ENCODE measurements at regions not wholly inside any gene's neighbourhood (a gene's known extent, or its start where the extent isn't known, plus 50 kb on each side); places are given as distances from the start of the nearest gene placed in this dataset.
"Not testable (repeated sequence)": the region's sequence is repeated elsewhere in the genome, so short reads cannot be mapped to it uniquely, and the experiment has no call there.

DNA sequence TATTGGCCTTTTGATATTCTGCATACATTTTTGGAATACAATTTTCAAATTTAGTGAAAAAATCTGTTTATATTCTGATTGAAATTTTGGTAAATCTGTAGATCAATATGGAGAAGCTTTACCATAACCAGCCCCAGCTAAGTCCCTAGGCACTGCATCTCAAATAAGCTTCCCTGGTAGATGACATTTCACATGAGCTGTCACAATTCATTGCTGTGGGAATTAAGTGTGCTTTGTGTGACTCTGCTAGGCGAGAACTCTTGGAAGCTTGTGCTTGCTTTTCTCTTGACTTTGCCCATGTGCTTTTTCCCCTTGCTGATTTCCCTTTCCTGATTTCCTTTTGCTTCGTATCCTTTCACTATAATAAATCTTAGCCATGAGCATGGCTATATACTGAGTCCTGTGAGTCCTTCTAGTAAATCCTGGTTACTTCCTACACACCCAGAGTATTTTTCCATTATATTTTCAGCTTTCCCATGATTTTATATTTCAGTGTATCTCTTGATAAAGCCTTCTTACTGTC, 166.5 kb upstream of the MMS22L start:
- in situ Hi-C loops (cut with MboI; ENCODE audit: low sequenced_read_pairs): no loop called here

DNA sequence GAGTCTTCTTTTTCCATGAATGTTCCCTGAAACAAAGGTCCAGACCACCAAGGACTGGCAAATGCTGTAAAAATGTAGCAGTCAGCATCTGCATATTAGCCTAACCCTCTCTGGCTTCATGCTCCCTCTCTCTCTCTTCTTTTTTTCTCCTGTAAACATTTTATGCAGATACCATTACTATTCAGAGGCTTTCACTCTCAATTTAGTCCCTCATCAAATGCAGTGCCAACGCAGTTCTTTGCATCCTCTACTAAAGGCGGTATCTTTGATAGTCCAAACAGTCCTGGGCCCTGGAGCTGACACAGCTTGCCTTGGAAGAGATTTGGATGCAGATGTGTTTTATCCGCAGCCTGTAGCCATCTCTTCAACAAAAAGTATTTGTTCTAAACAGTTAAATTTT, 167.1 kb upstream of the MMS22L start:
- in situ Hi-C loops (cut with MboI; ENCODE audit: low sequenced_read_pairs): no loop called here

DNA sequence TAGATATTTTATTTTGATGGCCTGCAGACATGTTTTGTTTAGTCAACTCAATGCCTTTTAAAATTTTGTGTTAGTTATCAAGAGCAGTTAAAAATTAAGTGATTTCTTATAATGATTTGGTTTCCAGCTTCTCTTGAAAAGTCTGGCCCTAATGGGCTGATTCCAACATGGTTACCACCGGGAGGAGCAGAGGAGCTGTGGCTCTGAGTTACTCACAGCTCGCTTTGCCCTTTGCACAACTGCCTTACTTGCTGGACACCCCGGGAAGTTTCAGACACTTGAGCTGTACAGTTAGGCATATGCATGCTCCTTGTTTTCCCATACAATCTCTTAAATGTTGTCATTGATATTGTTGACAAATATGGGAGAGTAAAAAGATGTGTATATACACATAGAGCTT, 173.1 kb upstream of the MMS22L start:
- in situ Hi-C loops (cut with MboI; ENCODE audit: low sequenced_read_pairs): no loop called here

DNA sequence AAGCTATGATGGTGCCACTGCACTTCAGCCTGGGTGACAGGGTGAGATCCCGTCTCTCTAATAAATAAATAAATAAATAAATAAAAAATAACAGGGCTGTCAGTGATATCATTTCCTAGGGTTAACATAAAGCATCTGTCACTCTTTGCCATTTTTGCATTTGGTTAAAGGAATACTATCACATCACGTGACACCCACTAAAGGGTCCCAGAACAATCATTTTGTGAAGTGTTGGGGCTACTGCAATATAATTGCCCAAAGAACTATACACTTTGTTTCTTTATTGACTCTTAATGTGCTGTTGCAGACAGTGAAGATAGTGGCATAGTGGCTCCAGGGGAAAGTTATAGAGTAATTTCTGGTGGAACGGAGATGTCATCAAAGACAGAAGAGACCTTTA, 176.5 kb upstream of the MMS22L start:
- in situ Hi-C loops (cut with MboI; ENCODE audit: low sequenced_read_pairs): no loop called here

DNA sequence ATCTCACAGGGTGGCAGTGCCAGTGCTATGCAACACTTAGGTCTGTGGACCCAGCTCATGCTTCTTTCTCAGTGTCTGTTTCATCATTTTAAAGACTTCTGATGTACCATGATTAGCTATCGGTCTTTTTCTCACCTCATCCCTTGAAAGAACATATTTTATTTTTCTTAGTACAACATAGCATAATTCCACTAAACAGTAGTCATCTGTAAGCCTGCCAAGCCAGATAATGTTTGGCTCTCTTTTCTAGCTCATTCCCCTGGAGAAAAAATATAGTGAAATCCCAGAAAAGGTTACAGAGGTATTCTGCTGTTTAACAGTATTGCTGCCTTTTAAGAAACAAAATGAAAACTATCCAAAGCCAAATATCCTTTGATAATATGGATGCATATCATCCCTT, 177.0 kb upstream of the MMS22L start:
- in situ Hi-C loops (cut with MboI; ENCODE audit: low sequenced_read_pairs): no loop called here

DNA sequence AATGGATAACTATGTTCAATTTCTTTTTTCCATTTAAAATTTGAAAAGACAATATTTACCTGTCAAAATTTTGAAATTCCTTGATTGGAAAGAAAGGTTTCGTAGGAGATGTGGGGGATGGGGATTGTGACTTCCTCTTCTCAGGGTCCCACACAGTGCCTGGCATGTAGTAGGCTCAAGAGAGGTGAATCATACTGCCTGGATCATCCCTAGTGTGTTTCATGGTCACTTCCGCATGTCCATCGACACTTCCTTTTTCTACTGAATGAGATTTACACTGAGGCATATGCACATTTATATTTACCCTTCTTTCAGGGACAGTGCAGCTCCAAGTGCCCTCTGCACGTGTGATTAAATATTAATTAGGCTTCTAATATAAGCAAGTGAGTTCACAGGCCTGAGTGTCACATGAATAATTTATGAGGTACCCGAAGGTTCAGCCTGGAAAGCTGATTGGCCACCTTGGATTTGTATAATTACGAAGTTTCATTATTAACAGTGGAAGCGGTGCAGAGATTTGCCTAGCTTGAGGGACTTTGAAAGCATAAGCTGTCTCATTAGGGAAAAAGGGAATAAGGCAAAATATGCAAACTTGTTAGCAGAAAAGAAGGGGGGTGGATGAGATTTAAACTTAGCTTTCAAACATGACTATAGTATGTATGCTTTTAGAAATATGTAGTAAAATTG, 177.5 kb upstream of the MMS22L start:
- in situ Hi-C loops (cut with MboI; ENCODE audit: low sequenced_read_pairs): no loop called here

DNA sequence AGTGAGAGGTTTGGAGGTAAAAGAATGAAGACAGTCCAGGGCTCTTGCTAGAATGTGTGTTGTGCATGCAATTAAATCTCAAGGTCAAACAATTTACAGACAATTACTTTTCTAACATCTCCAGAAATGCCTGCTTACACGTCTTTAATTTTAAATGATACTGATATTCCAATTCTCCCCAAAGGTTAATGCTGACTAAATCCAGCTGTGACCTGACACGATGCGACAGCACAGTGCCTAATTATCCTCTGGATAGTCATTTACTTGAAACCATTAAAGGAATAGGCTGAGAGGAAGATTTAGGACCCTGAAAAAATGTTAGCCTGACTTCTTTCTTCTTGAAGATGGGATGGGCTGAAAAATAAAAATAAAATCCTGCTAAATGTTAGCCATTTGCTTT, 178.2 kb upstream of the MMS22L start:
- in situ Hi-C loops (cut with MboI; ENCODE audit: low sequenced_read_pairs): no loop called here

DNA sequence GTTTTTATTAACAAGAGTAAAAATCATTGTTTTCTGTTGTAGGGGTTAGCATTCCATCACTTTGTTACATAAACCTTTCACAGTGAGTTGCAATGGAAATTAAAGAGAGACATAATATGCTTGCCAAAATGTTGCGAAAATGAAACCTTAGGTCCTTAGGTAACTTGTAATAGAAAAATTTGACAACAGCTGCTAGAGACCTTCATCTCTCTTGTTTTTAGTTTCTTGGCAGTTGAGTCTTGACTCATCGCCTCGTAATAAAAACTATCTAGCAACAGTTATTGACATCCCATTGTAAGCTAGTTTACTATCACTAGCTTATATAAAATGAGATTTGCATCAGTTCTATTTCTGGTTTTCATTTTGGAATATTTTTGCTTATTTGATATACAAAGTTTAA, 179.0 kb upstream of the MMS22L start:
- in situ Hi-C loops (cut with MboI; ENCODE audit: low sequenced_read_pairs): no loop called here

DNA sequence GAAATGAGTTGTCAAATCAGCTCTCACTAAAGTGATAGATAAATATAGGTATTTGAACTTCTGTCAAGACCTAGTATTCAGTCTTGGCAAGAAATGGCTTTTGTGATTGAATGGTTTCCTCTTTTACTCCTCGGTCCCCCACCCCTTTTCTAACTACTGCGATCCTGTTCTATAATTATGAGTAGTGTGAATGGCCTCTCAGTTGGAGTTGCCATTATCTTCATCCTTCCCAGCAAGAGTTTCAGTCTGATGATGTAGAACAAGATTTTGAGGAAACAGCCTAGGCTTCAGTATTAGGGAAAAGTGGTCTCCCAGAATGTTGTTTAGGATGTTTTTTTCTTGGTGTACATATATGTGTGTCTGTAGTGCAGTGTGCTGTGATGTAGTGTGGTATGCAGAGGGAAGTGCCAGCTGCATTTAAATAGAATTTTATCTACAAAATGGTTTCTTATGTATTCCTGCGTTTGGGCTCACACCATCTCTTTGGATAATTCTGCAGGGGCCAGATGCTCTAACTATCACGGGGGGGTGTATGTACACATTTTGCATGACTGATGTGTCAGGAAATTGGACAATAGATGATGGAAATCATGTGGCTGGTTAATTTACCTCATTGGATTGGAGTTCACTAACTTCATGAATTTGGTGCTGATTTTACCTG, 180.1 kb upstream of the MMS22L start:
- in situ Hi-C loops (cut with MboI; ENCODE audit: low sequenced_read_pairs): no loop called here

DNA sequence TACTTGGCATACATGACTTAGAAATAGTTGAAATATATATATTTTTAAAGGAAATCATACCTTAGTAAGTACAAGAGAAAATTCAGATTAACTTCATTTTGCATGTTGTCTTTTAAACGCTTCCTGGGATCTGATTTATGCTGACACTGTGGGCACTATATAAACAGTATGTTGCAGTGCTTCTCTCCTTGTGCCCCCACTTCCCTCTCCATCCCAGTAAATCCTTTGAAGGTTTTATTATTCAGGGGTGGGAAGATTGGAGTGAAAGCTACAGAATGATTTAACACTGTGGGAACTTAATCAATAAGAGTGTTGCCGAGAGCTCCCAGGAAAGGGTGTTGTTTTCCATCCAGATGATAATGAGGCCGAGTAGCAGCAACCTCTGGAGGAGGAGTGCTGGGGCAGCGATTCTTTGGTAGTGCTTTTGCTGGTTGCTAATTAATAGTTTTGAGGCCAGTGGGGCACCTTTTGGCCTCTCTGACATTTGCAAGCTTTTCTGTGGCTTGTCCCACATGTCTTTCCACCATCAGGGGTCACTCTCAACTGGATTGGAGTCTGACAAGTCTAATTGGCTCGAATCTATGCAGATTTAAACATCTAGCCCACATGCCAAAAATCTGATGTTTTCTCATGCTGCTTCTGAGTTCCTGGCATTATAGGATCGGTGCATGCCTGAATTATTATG, 183.0 kb upstream of the MMS22L start:
- in situ Hi-C loops (cut with MboI; ENCODE audit: low sequenced_read_pairs): no loop called here

DNA sequence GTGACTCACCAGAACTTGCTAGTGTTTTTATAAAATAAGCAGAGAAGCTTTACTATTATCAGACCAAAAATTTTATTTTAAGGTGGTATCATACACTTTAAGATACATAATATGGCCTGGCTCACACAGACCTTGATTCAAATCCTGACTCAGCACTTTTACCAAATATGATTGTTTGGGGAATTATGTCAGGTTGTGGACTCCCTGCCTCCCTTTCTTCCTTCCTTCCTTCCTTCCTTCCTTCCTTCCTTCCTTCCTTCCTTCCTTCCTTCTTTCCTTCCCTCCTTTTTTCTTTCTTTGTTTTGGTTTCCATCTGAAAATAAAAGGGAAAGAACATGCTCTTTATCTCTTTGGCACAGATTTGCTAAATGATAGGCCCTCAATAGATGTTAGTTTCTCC, 186.0 kb upstream of the MMS22L start:
- in situ Hi-C loops (cut with MboI; ENCODE audit: low sequenced_read_pairs): no loop called here

DNA sequence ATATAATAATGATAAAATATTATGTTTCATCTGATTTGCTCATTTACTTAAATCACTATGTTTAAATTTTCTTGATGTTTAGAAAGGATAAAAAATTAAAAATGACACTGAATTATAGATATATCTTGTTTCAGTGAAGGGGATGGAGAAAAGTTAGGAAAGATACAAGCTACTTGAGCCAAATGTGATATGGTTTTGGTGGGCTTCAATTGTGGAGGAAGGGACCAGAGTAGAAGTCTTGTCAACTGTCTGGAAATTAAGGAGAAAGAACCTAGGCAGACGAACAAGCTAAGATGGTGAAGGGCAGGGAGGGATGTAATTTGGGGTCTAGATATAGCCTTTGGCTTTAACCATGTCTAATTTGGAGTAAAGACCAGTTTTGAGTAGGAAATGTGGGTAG, 186.4 kb upstream of the MMS22L start:
- in situ Hi-C loops (cut with MboI; ENCODE audit: low sequenced_read_pairs): no loop called here

DNA sequence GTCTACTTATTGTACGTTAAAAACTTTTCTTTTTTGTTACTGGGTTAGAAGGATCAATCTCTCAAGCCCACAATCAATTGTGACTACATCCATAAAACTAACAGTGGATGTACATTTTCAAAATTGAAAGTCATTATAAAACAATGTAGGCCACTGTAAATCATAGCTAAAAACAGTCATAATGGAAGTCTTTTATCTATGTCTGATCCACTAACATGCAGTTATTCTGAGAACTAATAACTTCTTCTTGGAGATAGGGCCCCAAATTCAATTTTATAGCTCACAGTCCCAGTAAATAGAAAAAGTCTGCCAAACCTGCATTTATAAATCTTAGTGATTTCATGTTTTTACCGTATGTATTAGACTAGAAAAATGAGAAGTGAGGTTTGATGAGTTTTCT, 187.3 kb upstream of the MMS22L start:
- in situ Hi-C loops (cut with MboI; ENCODE audit: low sequenced_read_pairs): no loop called here

DNA sequence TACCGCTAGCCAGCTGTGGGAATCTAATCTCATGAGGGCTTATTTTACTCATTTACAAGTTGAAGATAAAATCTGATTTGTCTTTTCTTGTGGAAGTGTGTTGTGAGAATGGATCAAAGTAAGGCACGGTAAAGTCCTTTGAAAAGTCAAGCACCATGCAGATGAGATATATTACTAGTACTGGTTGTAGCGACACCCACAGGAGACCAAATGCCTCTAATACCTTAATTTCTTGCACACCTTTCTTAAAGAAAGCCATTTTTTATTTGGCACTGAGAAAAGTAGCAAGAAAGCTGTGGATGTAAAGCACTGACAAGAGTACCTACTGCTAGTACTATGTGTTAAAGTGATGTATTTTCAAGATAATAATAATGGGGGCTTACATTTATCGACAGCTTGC, 191.0 kb upstream of the MMS22L start:
- in situ Hi-C loops (cut with MboI; ENCODE audit: low sequenced_read_pairs): no loop called here

DNA sequence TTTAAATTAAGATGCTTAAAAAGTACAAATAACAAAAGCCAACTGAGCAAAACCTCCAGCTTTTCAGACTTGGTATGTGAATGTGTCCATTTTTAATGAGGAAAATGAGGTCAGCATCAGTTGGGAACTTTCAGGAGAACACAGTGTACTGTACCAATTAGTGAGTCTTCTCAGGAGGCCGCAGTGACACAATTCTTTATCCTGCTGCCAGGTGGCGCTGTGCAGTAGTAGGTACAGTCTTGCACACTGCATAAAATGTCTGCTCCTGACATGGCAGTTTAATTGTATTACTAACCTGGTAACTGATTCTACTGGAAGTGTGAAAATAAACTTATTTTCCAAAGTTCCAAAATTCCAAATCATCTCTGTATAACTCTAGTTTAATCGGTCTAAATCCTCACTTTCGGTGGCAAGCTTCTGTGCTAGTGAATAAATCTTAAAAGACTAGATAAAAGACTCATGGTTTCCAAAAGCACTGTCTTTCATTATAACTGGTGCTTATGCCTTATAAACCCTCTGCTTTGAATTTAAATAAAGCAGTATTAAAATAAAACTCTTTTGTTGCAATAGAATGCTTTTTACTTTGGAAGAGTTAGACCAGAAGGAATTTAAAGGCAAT, 214.8 kb upstream of the MMS22L start:
- in situ Hi-C loops (cut with MboI; ENCODE audit: low sequenced_read_pairs): no loop called here

DNA sequence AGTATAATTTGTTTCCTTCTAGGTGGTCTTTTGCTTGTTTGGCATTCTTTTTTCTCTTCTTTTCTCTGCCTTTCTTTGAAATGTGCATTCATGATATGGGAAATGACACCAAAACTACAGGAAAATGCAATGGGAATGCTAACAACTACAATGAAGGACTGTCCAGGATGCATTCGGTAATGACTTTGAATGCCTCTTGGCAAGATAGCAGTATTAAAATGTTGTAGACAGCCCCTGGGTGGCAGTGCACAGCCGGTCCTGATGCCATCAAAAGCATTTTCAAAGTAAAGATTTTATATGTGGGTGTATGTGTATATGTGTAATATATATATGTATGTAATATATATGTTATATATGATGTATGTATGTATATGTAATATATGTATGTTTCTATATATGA, 218.8 kb upstream of the MMS22L start:
- in situ Hi-C loops (cut with MboI; ENCODE audit: low sequenced_read_pairs): no loop called here

DNA sequence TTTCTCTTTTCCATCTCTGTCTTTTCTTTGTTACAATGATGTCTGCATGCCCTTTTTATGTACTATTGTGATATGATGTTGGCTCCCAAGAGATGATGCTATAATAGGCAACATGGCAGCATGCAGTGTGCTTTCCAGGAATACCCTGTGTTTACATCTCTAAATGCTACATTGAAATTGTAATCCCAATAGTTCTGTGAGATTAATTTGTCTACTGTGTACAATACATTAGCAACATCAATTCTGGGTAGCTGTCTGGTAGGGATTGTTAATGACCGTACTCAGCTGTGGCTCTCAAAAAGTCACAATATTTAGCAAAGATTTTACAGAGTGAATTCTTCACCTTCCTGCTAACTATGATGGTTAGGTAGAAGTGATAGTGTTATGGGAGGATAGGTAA, 225.6 kb upstream of the MMS22L start:
- in situ Hi-C loops (cut with MboI; ENCODE audit: low sequenced_read_pairs): no loop called here

DNA sequence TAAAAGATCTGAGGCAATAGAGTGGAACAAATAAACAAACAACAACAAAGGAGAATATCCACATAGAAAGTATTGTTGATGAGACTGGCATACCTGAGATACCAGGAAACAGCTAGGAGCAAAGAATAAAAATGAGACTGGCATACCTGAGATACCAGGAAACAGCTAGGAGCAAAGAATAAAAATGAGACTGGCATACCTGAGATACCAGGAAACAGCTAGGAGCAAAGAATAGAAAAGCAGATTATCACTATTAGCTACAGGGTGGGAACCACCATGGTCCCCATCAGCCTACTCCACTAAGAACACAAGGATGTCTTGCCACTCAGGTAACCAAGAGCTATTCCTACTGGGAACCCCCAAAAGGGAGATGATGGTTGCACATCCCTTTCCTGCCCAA, 230.2 kb upstream of the MMS22L start:
- in situ Hi-C loops (cut with MboI; ENCODE audit: low sequenced_read_pairs): not testable (repeated sequence)

DNA sequence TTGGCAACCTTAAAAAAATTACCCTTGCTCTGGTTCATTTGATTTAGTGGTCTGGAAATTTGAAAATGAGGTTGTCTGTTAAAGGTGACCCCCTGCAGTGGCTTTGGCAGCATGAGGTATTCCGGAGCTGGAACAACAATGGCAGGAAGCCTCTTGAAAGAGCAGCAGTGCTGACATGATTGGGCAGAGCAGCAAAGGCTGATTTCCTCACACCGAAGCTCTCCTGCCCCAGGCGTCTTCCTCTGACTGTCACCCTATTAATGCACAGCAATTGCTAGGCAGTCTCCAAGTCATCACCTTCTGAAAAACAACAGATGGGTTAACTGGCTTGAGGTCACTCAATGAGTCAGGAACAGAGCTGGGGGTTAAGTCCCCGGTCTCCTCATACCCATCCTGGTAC, 241.8 kb upstream of the MMS22L start:
- in situ Hi-C loops (cut with MboI; ENCODE audit: low sequenced_read_pairs): no loop called here

DNA sequence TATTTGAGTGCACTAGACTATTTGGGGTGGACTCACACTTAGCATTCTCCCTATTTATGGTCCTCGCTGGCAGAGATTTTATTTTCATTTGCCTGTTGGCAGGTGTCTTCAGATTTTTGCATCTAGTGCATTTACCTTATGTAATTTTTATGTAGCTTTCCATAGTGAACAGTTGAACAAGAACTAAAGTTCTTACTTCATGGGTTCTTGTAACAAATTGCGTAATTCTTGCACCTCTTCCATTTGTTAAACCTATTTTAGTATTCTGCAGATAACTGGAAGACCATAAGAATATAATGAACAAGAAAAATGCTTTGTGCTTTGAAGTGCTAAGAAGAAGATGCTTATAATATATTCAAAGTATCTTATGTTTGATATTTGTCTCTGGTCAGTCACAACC, 252.8 kb upstream of the MMS22L start:
- in situ Hi-C loops (cut with MboI; ENCODE audit: low sequenced_read_pairs): no loop called here

DNA sequence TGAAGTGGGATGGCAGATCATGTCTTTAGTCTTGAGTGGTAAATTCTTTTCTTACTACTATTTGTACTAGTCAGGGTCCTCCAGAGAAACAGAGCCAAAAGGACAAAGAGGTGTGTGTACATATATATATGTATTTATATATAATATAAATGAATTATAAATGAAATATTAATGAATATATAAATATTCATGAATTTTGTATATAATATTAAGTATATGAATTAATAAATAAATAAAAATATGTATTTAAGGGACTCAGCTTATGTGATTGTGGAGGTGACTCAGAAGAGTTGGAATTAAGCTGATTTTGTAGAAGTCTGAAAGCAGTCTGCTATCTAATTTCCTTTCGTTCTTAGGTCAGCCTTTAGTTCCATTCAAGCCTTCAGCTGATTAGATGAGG, 265.3 kb upstream of the MMS22L start:
- in situ Hi-C loops (cut with MboI; ENCODE audit: low sequenced_read_pairs): no loop called here

DNA sequence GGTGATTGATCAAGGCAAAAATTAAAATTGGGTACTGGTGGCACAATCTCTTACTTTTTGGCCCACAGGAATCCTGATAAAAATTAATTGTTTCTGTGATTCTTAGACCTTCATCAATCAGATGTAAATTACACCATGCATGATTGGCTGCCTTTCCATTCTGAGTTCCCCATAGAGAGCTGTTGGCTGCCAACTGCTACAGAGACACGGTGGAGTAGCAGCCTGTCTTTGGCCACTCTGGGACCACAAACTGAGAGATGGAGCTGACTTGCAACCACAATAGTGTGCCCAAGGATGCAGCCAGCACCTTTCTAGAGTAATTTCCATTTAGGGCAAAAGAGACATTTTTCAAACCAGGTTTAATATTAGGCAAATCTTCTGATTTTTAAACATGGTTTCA, 274.3 kb upstream of the MMS22L start:
- in situ Hi-C loops (cut with MboI; ENCODE audit: low sequenced_read_pairs): no loop called here
